Parathyroid adenoma (tissue), 2 donors: ENCODE measurements at regions not wholly inside any gene's neighbourhood (a gene's known extent, or its start where the extent isn't known, plus 50 kb on each side); places are given as distances from the start of the nearest gene placed in this dataset.

Experiments
- H2AFZ ChIP-seq: fragments of 300-600 bp; sonication (generic); one replicate; pipeline ENCODE4 v1.7.0; 2017; ENCODE audit warnings: antibody characterized with exemption, mild to moderate bottlenecking
- H3K27ac ChIP-seq: fragments of 300-600 bp; sonication (generic); one replicate; pipeline ENCODE4 v1.7.0; 2017
- H3K27me3 ChIP-seq: fragments of 300-600 bp; sonication (generic); one replicate; pipeline ENCODE4 v1.7.0; 2017; ENCODE audit warnings: low read length; ENCODE audit not compliant: control insufficient read depth, insufficient read depth
- H3K36me3 ChIP-seq: fragments of 300-600 bp; sonication (generic); one replicate; pipeline ENCODE4 v1.7.0; 2017; ENCODE audit warnings: low read length; ENCODE audit not compliant: control insufficient read depth, insufficient read depth
- H3K4me1 ChIP-seq: fragments of 300-600 bp; sonication (generic); one replicate; pipeline ENCODE4 v1.7.0; 2017; ENCODE audit warnings: control low read depth
- H3K4me2 ChIP-seq: fragments of 300-600 bp; sonication (generic); one replicate; pipeline ENCODE4 v1.7.0; 2017; ENCODE audit warnings: low read length
- H3K4me3 ChIP-seq: fragments of 300-600 bp; sonication (generic); one replicate; pipeline ENCODE4 v1.7.0; 2017; ENCODE audit warnings: low read depth, low read length
- H3K79me2 ChIP-seq: fragments of 300-600 bp; sonication (generic); one replicate; pipeline ENCODE4 v1.7.0; 2017; ENCODE audit warnings: control low read depth
- H3K9ac ChIP-seq: fragments of 300-600 bp; sonication (generic); one replicate; pipeline ENCODE4 v1.7.0; 2017; ENCODE audit warnings: mild to moderate bottlenecking
- H3K9me3 ChIP-seq: fragments of 300-600 bp; sonication (generic); one replicate; pipeline ENCODE4 v1.7.0; 2017; ENCODE audit warnings: low read length; ENCODE audit not compliant: control insufficient read depth
- TF ChIP-seq, protein P1 (sequence below): fragments of 300-600 bp; sonication (generic); IDR thresholded peaks from one replicate; pipeline ENCODE4 v1.7.0; 2017; ENCODE audit warnings: antibody characterized with exemption, mild to moderate bottlenecking
- donor health status: primary hyperparathyroidism.

DNA sequence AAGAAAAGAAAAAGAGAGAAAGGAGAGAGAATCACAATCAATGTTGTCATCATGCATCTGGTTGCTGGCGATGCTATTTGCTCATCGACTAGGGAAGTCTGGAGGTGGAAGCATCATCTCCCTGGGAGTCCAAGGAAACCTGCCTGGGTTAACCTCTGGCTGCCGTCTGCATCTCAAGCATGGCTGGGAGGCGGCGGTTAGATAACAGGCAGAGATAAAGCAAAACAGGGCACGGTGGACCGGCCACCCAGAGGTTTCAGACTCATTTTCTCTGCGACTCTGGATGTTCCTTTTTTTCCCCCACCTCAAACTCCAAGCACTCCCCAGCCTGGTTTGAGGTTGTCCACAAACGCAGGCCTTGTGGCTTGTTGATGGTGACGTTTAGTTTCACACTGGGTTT, 161.2 kb downstream of the ENGASE start:
- Histone ChIP-seq H3K4me3 (no peak overlapping the region), H3K79me2 (no peaks in the 10 kb centered on the region), H3K4me2 (no peak overlapping the region), H3K27me3 (no peaks in the 10 kb centered on the region), H3K27ac (no peak overlapping the region), H3K36me3 (no peaks in the 10 kb centered on the region), H3K9ac (no peak overlapping the region), H3K4me1 (no peaks in the 10 kb centered on the region), H3K9me3 (no peaks in the 10 kb centered on the region), H2AFZ (no peak overlapping the region)
- TF ChIP-seq, protein P1, sequence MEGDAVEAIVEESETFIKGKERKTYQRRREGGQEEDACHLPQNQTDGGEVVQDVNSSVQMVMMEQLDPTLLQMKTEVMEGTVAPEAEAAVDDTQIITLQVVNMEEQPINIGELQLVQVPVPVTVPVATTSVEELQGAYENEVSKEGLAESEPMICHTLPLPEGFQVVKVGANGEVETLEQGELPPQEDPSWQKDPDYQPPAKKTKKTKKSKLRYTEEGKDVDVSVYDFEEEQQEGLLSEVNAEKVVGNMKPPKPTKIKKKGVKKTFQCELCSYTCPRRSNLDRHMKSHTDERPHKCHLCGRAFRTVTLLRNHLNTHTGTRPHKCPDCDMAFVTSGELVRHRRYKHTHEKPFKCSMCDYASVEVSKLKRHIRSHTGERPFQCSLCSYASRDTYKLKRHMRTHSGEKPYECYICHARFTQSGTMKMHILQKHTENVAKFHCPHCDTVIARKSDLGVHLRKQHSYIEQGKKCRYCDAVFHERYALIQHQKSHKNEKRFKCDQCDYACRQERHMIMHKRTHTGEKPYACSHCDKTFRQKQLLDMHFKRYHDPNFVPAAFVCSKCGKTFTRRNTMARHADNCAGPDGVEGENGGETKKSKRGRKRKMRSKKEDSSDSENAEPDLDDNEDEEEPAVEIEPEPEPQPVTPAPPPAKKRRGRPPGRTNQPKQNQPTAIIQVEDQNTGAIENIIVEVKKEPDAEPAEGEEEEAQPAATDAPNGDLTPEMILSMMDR = no peak

DNA sequence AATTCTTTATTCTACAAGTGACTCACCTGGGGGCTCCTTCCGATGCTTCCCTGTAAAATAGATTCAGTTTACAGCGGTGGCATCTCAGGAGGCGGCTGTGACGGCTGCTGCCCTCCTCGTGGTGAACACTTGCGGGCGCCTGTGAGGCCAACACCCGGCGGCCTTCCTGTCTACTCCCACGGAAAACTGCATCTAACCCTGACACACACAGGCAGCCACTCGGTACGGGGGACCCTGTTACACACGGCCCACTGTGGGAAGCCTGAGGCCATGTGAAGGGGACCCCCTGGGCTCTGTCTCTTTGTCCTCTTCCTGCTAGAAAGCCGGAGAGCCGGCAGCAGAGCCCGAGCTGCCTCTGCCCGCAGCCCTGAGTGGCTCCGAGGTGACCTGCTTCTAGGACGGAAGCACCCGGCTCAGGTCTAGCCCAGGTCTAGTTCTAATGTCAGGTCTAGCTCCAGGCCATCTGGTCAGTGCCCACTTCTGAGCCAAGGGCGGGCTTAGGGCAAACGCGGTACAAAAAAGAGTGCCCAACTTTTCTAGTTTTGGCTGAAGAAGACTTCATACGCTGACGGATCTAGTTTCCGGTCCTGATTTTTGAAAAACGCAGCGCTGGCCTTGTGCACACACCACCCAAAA, 159.4 kb downstream of the ENGASE start:
- Histone ChIP-seq H3K27me3 (no peaks in the 10 kb centered on the region), H3K9ac (no peak overlapping the region), H3K79me2 (no peaks in the 10 kb centered on the region), H3K4me3 (no peak overlapping the region), H3K9me3 (no peaks in the 10 kb centered on the region), H3K4me2 (no peak overlapping the region), H3K27ac (no peak overlapping the region), H3K36me3 (no peaks in the 10 kb centered on the region), H3K4me1 (no peaks in the 10 kb centered on the region), H2AFZ (no peak overlapping the region)
- TF ChIP-seq, protein P1 = no peak

DNA sequence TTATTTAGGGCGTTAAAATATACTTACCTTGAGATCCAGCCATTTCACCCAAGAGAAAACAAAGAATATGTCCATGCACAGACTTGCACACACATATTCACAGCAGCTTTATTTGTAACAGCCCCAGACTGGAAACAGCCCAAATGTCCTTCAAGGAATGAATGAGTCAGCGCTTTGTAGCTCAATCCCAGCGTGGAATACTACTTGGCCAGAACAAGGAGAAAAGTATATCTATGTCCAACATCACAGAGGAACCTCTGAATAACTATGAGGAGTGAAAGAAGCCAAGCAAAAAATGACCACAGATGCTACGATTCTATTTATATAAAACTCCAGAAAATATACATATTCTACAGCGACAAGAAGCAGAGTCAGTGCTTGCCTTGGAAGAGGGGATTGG, 158.3 kb downstream of the ENGASE start:
- H3K79me2 ChIP-seq = no peaks in the 10 kb centered on the region
- TF ChIP-seq, protein P1 = no peak
- H3K27ac ChIP-seq = no peak overlapping the region
- H3K9ac ChIP-seq = no peak overlapping the region
- no peak overlapping the region for H3K4me2 ChIP-seq
- no peaks in the 10 kb centered on the region for H3K36me3 ChIP-seq
- H3K9me3 ChIP-seq = no peaks in the 10 kb centered on the region
- H3K4me3 ChIP-seq = no peak overlapping the region
- no peaks in the 10 kb centered on the region for H3K27me3 ChIP-seq
- H3K4me1 ChIP-seq = no peaks in the 10 kb centered on the region
- H2AFZ ChIP-seq = no peak overlapping the region

DNA sequence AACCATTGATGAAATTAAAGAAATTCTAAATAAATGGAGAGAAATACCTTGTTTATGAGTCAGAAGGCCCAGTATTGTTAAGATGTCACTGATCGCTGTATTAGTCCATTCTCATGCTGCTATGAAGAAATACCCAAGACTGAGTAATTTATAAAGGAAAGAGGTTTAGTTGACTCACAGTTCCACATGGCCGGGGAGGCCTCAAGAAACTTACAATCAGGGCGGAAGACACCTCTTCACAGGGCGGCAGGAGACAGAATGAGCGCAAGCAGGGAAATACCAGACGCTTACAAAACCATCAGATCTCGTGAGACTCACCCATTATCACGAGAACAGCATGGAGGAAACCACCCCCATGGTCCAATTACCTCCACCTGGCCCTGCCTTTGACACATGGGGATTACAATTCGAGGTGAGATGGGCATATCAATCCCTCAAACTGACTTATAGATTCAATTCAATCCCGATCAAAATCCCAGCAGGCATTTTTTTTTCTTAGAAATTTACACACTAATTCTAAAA, 157.2 kb downstream of the ENGASE start:
- no peak overlapping the region for H3K27ac ChIP-seq

More for the DNA sequence above, 157.2 kb downstream of the ENGASE start:
- no peaks in the 10 kb centered on the region for H3K36me3 ChIP-seq
- H2AFZ ChIP-seq = no peak overlapping the region
- no peak overlapping the region for H3K9ac ChIP-seq
- TF ChIP-seq, protein P1 = no peak
- no peaks in the 10 kb centered on the region for H3K79me2 ChIP-seq
- no peaks in the 10 kb centered on the region for H3K9me3 ChIP-seq
- H3K4me3 ChIP-seq = no peak overlapping the region
- no peaks in the 10 kb centered on the region for H3K27me3 ChIP-seq
- H3K4me2 ChIP-seq = no peak overlapping the region
- H3K4me1 ChIP-seq = no peaks in the 10 kb centered on the region
